ENCODE measurements at regions not wholly inside any gene's neighbourhood (a gene's known extent, or its start where the extent isn't known, plus 50 kb on each side); places are given as distances from the start of the nearest gene placed in this dataset.
A peak's percentile ranks its signal among the peaks of the same experiment; 100 is the strongest.
"Not testable (repeated sequence)": the region's sequence is repeated elsewhere in the genome, so short reads cannot be mapped to it uniquely, and the experiment has no call there.

DNA sequence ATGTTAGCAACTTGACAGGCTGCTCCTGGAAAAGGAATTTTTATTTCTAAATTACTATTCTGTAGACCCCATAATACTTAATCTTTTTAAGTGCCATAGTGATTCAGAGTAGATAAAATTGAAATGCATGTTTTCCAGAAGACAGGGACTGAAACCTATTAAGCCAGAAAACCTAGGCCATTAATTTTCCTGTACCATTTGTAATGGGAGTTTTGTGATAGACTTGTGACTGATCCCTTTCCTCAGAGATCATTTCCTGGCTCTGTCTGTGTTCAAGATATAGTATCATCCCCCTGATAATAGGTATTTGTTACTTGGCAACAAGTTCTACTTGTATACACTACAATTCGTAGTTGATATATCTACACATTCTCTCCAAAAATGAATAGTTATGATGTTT is 1609.8 kb downstream of the AMY1C start:
- ATAC-seq (no peak), DNase-seq (no peak)
- intact Hi-C loops (cut with DNase I): no loop called here

- DNase-seq (no peak), ATAC-seq (no peak)
- intact Hi-C loops (cut with DNase I): no loop called here
These were observed 1612.7 kb downstream of the AMY1C start for GRCh38 chr1:105362438-105362837.

DNA sequence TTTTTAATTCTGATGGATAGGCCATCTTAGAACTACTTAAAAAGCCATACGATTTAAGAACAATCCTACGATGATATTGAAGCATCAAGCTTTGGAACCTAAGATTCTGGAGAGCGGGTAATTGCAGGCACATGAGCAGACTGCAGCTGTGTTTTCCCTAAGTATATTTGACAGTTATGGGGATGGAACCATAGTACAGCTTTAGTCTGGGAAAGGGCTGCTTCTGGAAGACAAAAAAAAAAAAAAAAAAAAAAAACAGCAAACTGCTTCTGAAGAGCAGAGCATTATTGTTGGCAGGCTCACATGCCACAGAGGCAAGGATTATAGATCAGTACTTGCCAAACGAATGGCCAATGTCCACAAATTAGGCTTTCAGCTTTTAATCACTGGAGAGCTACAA is 1618.7 kb downstream of the AMY1C start:
- ATAC-seq (no peak), DNase-seq (no peak)
- intact Hi-C loops (cut with DNase I): no loop called here

- ATAC-seq: no peak
- intact Hi-C loops (cut with DNase I): no loop called here
- DNase-seq: no peak
These were observed 1624.0 kb downstream of the AMY1C start for GRCh38 chr1:105373681-105374080.

GRCh38 chr1:105386489-105386888 is 1636.8 kb downstream of the AMY1C start:
- intact Hi-C loops (cut with DNase I): no loop called here
- DNase-seq: no peak
- ATAC-seq: peak; percentile 77 to 83

- ATAC-seq (no peak), DNase-seq (no peak)
- intact Hi-C loops (cut with DNase I): no loop called here
These were observed 1646.3 kb downstream of the AMY1C start for GRCh38 chr1:105396001-105396400.

DNA sequence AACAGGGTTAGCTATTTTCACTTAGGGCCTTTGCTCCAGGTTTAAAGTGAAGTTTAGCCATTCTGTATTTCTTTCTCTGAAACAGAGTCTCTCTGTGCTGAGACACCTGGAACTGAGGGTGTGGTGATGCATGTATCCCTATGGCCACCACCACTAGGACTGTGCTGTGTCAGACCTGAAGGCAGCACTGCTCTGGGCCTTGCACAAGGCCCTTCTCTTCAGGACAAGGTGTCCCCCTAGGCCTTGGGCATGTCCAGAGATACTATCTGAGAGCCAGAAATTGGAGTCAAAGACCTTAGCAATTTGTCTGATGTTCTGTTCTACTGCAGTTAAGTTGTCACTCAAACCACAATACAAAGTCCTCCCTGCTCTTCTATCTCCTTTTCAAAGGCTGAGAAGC is 1649.2 kb downstream of the AMY1C start:
- intact Hi-C loops (cut with DNase I): no loop called here
- no peak for DNase-seq
- no peak for ATAC-seq

GRCh38 chr1:105399716-105400115 is 1650.0 kb downstream of the AMY1C start:
- DNase-seq: no peak
- intact Hi-C loops (cut with DNase I): no loop called here
- no peak for ATAC-seq

DNA sequence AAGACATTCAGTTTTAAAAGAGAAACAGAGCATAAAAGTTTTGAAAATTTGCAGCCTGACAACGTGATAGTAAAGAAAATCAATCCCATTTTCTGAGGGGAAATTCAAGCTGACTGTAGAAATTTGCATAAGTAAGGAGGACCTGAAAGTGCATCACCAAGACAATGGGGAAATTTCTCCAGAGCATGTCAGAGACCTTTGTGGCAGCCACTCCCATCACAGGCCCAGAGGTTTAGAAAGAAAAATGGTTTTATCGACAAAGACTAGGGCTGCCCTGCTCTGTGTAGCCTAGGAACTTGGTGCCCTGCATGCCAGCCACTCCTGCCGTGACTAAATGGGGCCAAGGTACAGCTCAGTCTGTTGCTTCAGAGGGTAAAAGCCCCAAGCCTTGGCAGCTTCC is 1640.2 kb upstream of the PRMT6 start:
- intact Hi-C loops (cut with DNase I): no loop called here
- DNase-seq (no peak), ATAC-seq (no peak)

DNA sequence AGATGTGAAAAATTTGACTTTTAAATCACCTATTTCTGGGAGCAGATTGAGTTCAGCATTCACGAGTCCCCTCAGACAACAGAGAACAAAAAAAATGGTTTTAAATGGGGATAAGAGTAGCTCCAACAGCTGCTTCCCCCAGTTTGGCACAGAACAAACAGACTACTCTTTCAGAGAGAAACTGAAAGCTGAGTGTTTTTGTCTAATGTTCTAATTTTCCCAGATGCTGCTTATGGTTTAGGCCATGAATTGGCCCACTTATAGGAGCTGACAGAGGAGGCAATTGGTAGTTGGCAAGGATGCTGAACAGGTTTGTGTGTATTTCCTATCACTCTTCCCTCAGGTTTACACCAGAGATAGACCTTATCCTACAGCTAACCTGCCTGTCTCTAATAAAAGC is 1637.4 kb upstream of the PRMT6 start:
- intact Hi-C loops (cut with DNase I): no loop called here
- DNase-seq (no peak), ATAC-seq (no peak)

DNA sequence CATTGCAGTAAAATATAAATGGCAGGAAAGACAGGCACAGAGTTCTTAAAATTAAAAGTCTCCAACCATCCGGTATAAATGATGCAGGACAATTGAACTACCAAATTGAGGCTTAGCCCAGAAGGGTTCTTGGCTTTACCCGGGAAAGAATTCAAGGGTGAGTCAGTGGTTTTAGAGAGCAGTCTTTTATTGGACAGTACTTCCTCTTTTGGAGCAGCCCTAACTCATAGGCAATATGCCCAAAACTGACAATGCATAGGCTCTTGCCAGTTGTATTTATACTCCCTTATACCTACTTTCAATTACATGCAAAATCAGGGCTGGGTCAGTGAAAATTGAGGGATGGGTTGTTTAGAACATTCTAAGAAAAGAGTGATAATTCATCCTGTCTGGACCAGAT is 1628.9 kb upstream of the PRMT6 start:
- DNase-seq (no peak), ATAC-seq (no peak)
- intact Hi-C loops (cut with DNase I): no loop called here

DNA sequence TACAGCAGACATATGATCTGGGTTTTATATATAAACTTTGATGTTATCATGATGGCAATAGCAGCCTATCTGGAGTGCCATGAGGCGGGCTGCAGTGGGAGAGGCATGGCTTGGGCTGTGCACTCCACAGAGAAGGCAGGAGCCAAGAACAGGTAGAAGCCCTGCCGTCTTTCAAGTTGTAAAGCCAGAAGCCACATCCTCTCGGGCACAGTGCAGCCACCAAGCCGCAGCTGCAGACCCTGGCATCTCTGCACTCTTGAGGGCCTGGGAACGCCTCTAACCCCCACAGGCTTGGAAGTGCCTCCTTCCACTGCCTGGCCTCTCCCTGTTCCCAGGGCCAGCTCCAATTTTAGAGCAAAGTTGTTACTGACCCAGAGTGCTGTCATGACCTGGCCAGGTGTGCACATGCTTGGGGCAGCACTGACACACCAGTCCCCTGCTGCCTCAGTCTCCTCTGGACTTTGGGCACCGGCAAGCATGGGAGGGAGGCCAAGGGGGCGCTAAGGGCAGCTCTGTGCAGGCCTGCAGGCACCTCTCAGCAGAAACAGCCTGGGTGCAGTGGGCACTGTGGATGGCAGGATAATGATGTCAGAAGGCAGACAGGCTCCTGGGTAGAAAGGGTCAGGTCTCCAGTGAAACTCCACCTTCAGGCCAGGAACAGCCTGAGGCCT is 1619.8 kb upstream of the PRMT6 start:
- intact Hi-C loops (cut with DNase I): no loop called here
- DNase-seq: no peak

GRCh38 chr1:105437847-105438246 is 1618.6 kb upstream of the PRMT6 start:
- ATAC-seq: no peak
- no peak for DNase-seq
- intact Hi-C loops (cut with DNase I): no loop called here

More for the DNA sequence above, 1619.8 kb upstream of the PRMT6 start:
- ATAC-seq: no peak

GRCh38 chr1:105442901-105443300 is 1613.6 kb upstream of the PRMT6 start:
- ATAC-seq: no peak
- no peak for DNase-seq
- intact Hi-C loops (cut with DNase I): no loop called here

GRCh38 chr1:105459759-105460158 is 1596.7 kb upstream of the PRMT6 start:
- intact Hi-C loops (cut with DNase I): no loop called here
- no peak for ATAC-seq

DNA sequence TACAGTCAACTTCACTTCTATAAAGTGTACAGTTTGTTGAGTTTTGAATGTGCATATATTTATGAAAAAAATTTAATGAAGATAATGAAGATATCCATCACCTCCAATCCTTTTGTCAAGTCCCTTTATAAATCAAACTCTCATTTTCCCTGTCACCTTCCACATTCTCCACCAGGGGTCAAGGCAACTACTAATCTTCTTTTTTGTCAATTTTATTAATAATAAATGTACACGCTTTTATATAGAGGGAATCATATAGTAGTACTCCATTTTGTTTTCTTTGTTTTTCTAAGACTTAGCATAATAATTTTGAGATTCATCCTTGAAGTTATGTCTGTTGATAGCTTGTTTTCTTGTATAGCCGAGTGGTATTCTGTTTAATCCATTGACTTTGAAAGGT is 1594.2 kb upstream of the PRMT6 start:
- ATAC-seq (no peak), DNase-seq (no peak)
- intact Hi-C loops (cut with DNase I): no loop called here

More at GRCh38 chr1:105459759-105460158, 1596.7 kb upstream of the PRMT6 start:
- no peak for DNase-seq

- intact Hi-C loops (cut with DNase I): no loop called here
- DNase-seq (no peak), ATAC-seq (no peak)
These were observed 1588.9 kb upstream of the PRMT6 start for GRCh38 chr1:105467549-105467948.

DNA sequence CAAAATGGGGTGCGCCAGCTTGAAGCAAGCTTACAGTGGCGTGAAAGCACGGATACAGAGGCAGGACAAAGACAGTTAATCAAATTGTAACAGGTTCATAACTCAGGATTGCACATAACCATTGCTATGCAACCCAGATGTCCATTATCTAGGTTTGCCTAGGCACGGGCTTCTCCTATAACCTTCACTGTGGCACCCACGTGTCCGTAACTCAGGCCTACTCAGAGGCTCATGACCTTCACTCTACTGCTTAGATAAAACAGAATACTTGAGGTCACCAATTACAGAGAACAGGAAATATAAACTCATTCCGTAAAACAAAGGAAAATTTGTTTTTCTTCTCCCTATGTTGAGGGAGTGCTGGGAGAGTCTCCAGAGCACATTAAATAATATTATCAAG is 1585.9 kb upstream of the PRMT6 start:
- not testable (repeated sequence) for DNase-seq, ATAC-seq

DNA sequence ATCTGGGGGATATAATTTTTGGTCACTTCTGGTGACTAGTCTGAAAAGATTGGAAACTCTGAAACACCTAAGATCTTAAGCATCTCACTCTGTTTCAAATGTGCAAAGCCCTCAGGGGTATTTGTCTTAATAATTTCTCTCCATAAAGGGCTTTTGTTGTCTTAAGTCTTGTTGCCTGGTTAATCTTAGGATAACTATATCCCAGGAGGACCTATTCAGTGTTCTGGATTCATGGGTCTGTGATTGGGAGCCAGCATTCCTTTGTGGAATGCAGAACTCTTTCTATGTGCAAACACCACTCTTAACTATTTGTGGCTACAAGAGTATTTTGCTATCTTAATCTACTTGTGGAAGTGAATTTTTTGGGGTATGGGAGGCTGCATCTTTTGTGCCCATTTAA is 1573.0 kb upstream of the PRMT6 start:
- no peak for ATAC-seq
- intact Hi-C loops (cut with DNase I): no loop called here

More for the DNA sequence above, 1585.9 kb upstream of the PRMT6 start:
- intact Hi-C loops (cut with DNase I): not testable (repeated sequence)

GRCh38 chr1:105485207-105485606 is 1571.3 kb upstream of the PRMT6 start:
- ATAC-seq: no peak
- no peak for DNase-seq
- intact Hi-C loops (cut with DNase I): no loop called here

More for the DNA sequence above, 1573.0 kb upstream of the PRMT6 start:
- no peak for DNase-seq

DNA sequence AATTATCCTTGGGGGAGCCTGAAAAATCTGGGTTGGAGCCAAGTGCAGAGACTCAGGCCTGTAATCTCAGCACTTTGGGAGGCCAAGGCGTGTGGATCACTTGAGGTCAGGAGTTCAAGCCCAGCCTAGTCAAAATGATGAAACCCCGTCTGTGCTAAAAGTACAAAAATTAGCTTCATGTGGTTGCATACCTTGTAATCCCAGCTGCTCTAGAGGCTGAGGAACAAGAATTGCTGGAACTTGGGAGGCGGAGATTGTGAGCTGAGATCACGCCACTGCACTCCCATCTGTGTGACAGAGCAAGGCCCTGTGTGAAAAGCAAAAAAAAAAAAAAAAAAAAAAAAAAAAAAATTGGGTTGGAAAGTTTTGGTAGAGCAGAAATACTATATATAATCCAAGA is 1563.6 kb upstream of the PRMT6 start:
- ATAC-seq: no peak
- DNase-seq: no peak
- intact Hi-C loops (cut with DNase I): no loop called here

- ATAC-seq (no peak), DNase-seq (no peak)
- intact Hi-C loops (cut with DNase I): no loop called here
These were observed 1540.4 kb upstream of the PRMT6 start for GRCh38 chr1:105516068-105516467.

Data from left cardiac atrium (tissue), 4 donors.